Activated naive CD4-positive, alpha-beta T cell (primary cell): ENCODE measurements at regions not wholly inside any gene's neighbourhood (a gene's known extent, or its start where the extent isn't known, plus 50 kb on each side); places are given as distances from the start of the nearest gene placed in this dataset.

ENCODE experiments used
- DNase-seq, 4 experiments: peaks; one replicate each; lab custom pipeline; 2025; lab: John Stamatoyannopoulos, UW

DNA sequence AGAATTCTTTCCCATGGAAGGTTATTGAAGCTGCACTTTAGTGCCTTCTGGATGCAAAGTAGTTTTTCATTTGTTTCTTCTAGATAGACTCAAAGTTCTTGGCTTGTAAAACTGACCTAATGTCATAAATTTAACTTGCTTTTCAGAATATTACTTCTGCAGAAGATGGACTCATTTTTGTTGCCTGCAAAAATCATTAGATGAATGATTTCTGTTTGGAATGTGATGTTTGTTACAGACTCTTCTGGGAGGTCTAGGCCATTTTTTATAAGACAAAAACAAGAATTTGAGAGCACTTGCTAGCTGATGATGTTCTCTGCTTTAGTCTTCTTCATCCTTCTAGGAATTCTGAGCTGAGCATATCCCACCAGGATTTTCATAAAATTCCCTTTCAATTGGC, 308.6 kb upstream of the GIMD1 start:
- DNase-seq = no peak

DNA sequence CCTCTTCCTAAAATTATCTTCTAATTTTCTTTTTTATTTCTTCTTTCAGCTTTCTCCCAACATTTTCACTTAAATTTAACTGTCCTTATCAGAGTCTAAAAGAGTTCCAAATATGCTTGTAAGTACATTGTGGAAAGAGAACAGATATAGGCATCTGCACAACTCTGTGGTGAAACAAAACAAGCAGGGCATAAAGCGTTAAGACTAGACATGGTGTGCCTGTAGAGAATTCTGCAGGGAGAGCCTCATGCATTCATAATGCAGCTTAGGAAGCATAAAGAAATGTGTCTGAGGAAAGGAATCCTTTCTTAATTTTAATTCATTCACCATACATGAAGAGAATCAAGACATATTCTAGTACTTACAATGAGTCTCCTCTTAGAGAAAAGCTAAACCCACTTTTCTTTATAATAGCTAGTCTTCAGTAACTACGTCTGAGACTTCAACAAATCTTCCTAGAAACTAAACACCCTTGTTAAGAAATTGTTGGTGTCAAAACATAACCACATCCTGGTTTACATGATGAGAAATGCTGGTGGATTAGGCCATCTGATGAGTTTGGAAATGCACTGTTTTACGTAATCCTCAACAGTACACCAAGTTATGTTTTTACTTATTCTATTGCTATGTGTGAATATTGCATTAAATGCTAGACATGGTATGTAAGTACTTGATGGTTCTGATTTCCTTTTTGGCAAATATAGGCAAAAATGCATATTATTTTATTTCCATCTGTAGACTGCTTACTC, 307.8 kb upstream of the GIMD1 start:
- DNase-seq = no peak

GRCh38 chr4:106671716-106672115, 303.1 kb upstream of the GIMD1 start:
- DNase-seq = no peak

DNA sequence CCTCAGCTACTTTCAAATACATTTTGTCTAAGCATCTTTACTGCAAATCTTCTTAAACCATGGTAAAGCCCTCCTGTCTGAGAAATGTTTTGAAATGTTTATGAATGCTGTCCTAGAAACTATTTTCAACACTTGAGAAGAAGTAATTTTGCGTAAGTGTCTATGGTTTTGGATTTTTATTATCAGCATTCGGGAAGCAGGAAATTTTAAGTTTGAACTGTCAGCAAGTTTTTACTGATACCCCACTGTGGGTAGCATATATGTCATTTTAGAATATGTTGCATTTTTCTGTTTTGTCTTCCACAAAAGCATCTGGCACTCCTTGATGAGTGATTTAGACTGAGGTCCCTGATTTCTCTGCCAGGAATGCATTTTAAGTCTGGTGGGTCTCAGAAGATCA, 302.4 kb upstream of the GIMD1 start:
- DNase-seq = no peak

DNA sequence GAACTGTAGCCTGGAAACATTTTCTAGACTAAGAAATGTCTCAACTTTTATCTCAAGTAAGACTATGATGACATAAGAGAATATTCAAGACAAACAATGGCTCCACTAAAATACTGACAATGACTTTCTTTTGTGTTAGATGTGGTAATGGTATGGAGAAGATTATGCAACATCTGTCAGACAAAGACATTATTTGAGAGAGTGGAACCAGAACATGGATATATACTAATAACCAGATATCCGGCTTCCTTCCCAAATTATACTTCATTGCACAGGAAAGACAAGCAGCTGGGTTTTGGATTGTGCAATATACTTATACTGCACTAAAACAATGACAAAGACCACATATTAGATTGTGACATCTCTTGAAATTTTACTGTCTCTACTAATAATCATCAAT, 290.8 kb upstream of the GIMD1 start:
- DNase-seq = no peak

- DNase-seq = no peak
These were observed 283.5 kb upstream of the GIMD1 start for GRCh38 chr4:106652095-106652494.

GRCh38 chr4:106650701-106651100, 282.1 kb upstream of the GIMD1 start:
- no peak for DNase-seq

DNA sequence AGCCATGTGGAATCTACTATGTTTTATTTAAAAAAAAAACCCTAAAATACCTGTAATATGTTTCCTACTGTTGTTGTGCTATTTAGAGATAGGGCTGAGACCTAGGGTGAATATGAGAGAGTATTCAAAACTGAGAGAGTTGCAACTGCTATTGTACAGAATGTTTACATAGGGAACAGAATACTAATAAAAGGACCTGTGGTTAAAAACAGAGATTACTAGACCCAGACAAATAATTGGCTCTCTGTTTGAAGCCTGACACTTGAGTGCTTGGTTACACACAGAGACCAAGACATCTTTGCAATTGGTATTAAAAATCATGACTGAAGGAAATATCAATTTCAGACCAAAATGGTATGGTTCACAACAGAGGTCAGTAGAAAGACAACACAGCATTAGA, 278.9 kb upstream of the GIMD1 start:
- DNase-seq = no peak

- no peak for DNase-seq
These were observed 260.7 kb upstream of the GIMD1 start for GRCh38 chr4:106629268-106629625.

DNA sequence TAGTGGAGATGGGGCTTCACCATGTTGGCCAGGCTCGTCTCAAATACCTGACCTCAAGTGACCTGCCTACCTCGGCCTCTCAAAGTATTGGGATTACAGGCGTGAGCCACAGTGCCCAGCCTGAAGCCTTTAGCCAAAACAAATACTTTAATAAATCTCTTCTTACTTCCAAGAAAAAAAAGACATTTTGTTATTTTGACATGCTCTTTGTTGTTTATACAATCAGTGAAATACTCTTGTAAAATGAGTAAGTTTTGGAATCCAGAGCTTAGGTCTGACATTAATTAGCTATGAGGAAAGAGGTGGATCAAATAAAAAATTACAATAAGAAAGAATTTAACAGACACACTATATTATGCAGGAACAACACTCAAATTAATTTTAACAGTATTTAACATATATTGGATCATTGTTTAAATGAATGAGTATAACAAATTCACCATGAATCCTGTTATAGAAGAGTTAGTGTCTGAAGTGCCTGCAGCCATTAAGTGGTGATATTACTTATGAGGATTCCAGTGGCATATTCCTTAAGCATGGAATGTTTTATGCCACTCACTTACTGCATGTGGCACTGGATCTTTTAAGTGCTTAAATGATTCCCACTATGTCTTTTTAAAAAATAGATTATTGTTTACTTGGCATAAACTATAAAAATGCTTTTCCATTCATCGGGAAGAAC, 260.1 kb upstream of the GIMD1 start:
- DNase-seq = no peak

GRCh38 chr4:106627051-106627450, 258.5 kb upstream of the GIMD1 start:
- DNase-seq = no peak

GRCh38 chr4:106624671-106625070, 256.1 kb upstream of the GIMD1 start:
- no peak for DNase-seq

GRCh38 chr4:106618956-106619355, 250.4 kb upstream of the GIMD1 start:
- DNase-seq = no peak

GRCh38 chr4:106615961-106616360, 247.4 kb upstream of the GIMD1 start:
- DNase-seq = no peak

GRCh38 chr4:106615410-106615945, 246.9 kb upstream of the GIMD1 start:
- DNase-seq = no peak

DNA sequence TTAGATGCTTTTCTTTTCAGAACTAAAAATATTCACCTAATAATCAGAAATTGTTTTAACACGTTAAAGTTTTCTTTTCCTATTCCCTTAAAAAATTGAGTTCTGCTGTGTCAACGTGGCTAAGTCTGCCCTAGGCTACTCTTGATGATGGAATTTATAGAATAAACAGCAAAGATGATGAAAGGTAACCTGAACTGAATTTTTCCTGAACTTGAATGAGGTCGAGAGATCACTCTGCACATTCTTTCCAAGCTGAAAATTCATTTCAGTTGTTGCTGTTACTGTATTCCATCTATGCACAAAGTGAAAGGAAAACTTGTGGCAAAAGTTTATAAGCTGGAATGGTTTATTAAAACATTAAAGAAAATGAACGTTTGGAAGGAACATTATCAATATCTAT, 245.9 kb upstream of the GIMD1 start:
- DNase-seq = no peak

- no peak for DNase-seq
These were observed 241.3 kb upstream of the GIMD1 start for GRCh38 chr4:106609917-106610316.

GRCh38 chr4:106607558-106607957, 239.0 kb upstream of the GIMD1 start:
- DNase-seq = no peak

DNA sequence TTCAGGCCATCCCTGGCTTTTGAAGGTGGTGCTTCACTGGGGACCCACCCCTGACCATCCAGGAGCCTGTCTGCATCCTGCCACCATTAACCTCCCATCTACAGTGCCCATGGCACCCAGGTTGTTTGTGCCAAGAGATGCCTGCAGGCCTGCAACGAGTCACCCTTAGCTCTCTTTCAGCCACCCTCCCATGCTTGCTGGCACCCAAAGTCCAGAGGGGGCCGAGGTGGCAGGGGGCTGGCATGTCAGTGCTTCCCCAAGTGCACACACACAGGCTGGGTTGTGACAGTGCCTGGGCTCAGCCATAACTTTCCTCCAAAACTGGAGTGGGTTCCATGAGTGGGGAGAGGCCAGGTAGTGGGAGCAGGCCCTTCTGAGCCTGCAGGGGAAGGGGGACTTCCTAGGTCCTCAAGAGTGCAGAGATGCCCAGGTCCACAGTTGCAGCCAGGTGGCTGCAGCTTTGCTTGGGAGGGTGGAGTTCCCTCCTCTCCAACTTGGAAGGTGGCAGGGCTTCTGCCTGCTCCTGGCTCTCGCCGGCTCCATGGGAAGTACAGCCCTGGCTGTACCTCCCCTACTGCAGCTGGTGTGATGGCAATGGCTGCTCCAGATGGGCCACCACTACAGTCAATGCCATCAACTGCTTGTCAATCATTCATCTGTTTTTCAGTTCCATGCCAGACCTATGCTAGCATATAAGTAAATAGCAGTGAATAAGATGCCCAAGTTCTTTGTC, 235.9 kb upstream of the GIMD1 start:
- no peak for DNase-seq

GRCh38 chr4:106603471-106603870, 234.9 kb upstream of the GIMD1 start:
- DNase-seq = no peak

GRCh38 chr4:106602711-106603110, 234.1 kb upstream of the GIMD1 start:
- DNase-seq = no peak

GRCh38 chr4:106601519-106601918, 232.9 kb upstream of the GIMD1 start:
- no peak for DNase-seq

GRCh38 chr4:106595906-106596305, 227.3 kb upstream of the GIMD1 start:
- DNase-seq = no peak
